Activated naive CD8-positive, alpha-beta T cell treated with anti-CD3 and anti-CD28 coated beads, Interleukin-2, amount 50 U/mL, for 24 hours (primary cell): ENCODE measurements at regions not wholly inside any gene's neighbourhood (a gene's known extent, or its start where the extent isn't known, plus 50 kb on each side); places are given as distances from the start of the nearest gene placed in this dataset.
A peak's percentile ranks its signal among the peaks of the same experiment; 100 is the strongest.
"Not testable (repeated sequence)": the region's sequence is repeated elsewhere in the genome, so short reads cannot be mapped to it uniquely, and the experiment has no call there.

Experiments
- ATAC-seq: fragments of 150-1000 bp; cut with Tn5 transposase; one replicate; pipeline ENCODE4 v1.10.0; 2021
- DNase-seq: peaks from one replicate; pipeline ENCODE4 v3.0.0; 2021
- H3K27ac Mint-ChIP-seq: one replicate; pipeline ENCODE4 v1.8.0; 2021; ENCODE audit warnings: mild to moderate bottlenecking, mixed read lengths
- H3K27me3 Mint-ChIP-seq: one replicate; pipeline ENCODE4 v1.8.0; 2021; ENCODE audit warnings: mixed read lengths
- H3K36me3 Mint-ChIP-seq: one replicate; pipeline ENCODE4 v1.8.0; 2021; ENCODE audit warnings: low read depth, mixed read lengths
- H3K4me1 Mint-ChIP-seq: one replicate; pipeline ENCODE4 v1.8.0; 2021; ENCODE audit warnings: mixed read lengths
- H3K4me3 Mint-ChIP-seq: one replicate; pipeline ENCODE4 v1.8.0; 2021; ENCODE audit warnings: mild to moderate bottlenecking, moderate library complexity, mixed read lengths
- H3K9me3 Mint-ChIP-seq: one replicate; pipeline ENCODE4 v1.8.0; 2021; ENCODE audit warnings: mixed read lengths

DNA sequence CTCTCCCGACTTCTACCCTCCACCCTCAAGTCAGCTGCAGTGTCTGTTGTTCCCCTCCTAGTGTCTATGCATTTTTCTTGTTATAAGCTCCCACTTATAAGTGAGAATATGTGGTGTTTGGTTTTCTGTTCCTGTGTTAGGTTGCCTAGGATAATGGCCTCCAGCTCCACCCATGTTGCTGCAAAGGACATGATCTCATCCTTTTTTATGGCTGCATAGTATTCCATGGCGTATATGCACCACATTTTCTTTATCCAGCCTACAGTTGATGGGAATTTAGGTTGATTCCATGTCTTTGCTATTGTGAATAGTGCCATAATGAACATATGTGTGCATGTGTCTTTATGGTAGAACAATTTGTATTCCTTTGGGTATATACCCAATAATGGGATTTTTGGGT lies 80.7 kb downstream of the SPTSSA start:
- H3K9me3 Mint-ChIP-seq, DNase-seq, H3K27ac Mint-ChIP-seq, H3K4me1 Mint-ChIP-seq, H3K36me3 Mint-ChIP-seq, H3K27me3 Mint-ChIP-seq, ATAC-seq, H3K4me3 Mint-ChIP-seq: not testable (repeated sequence)

DNA sequence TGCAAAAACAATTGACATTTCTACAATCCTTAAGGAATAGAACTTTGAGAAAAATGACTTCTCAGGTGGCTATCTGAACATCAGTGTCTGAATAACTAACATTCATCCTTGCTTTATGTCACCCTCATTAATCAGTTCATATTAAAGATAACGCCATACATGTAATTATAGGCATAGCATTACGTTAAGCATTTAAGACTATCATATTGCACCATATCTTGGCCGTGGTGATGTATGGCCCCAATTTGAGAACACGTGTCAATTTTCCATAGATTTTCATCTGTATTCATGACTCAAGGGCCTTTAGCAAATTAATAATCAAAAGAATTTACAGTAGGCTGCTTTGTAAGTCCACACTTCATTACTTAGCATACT lies 81.6 kb downstream of the SPTSSA start:
- Mint-ChIP-seq H3K4me3 (no peak overlapping the region), H3K27me3 (no peaks in the 10 kb centered on the region), H3K36me3 (no peaks in the 10 kb centered on the region), H3K9me3 (no peaks in the 10 kb centered on the region), H3K27ac (no peak overlapping the region), H3K4me1 (peaks cover 1% of the 10 kb centered on the region)
- ATAC-seq: no peak
- no peak for DNase-seq

GRCh38 chr14:34379816-34380470 lies 82.1 kb downstream of the SPTSSA start:
- Mint-ChIP-seq H3K9me3 (no peaks in the 10 kb centered on the region), H3K4me3 (no peak overlapping the region), H3K27me3 (no peaks in the 10 kb centered on the region), H3K36me3 (no peaks in the 10 kb centered on the region), H3K27ac (no peak overlapping the region), H3K4me1 (peaks cover 6% of the 10 kb centered on the region)
- ATAC-seq: no peak
- DNase-seq: no peak

DNA sequence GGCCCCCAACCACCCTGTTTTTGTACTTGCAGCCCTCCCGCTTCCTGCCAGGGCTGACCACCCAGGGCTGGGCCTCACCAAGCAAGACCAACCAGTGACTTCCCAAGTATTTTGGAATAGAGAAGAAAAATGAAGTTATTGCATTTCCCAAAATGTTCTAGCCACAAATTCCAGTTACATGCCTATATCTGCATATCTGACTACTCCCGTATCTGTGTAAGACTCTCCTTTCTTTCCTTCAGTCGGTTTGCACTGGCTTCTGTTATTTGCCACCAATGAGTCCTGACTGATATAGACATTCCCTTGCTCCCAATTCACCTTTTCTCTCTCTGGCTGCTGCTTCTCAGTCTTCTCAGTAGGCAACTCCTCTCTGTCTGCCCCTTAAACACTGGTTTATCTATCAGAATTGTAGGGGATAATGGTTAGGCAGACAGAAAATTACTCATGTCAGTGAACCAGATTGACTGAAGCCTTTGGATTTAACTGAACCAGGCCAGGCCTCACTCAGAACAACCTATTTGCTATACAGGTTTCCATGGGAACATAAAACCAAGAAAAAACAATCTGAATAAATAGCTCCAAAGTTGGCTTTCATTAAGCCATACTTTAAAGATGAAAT lies 85.3 kb downstream of the SPTSSA start:
- no peak overlapping the region for H3K4me3 Mint-ChIP-seq
- H3K27ac Mint-ChIP-seq: no peak overlapping the region
- no peaks in the 10 kb centered on the region for H3K36me3 Mint-ChIP-seq
- H3K9me3 Mint-ChIP-seq: no peaks in the 10 kb centered on the region
- no peak for ATAC-seq
- H3K27me3 Mint-ChIP-seq: peaks cover 2% of the 10 kb centered on the region
- peaks cover 7% of the 10 kb centered on the region for H3K4me1 Mint-ChIP-seq
- no peak for DNase-seq

- H3K4me3 Mint-ChIP-seq: no peak overlapping the region
- DNase-seq (no peak), ATAC-seq (no peak)
- H3K4me1 Mint-ChIP-seq: peaks cover 7% of the 10 kb centered on the region
- no peaks in the 10 kb centered on the region for H3K9me3 Mint-ChIP-seq
- peaks cover 2% of the 10 kb centered on the region for H3K27me3 Mint-ChIP-seq
- no peaks in the 10 kb centered on the region for H3K36me3 Mint-ChIP-seq
- H3K27ac Mint-ChIP-seq: no peak overlapping the region
These were observed 86.9 kb downstream of the SPTSSA start for GRCh38 chr14:34374998-34375740.

DNA sequence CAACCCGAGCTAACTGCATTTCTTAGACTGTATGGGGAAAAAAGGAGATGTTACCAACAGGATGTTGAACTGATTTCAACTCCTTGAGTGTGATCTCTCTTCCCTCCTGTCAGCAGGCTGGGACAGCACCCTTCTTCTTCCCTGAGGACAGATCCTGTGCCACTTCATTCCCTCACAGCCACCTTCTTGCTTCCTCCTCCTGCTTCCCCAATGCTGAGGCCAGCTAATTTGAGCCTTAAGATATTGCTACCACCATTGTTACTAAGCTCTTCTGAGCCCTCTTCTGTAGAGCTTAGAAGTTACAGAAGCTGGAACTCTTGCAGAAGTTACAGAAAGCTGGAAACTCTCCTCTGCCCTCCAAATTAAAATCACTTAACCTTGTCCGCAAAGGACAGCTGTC lies 88.8 kb downstream of the SPTSSA start:
- H3K27ac Mint-ChIP-seq: no peak overlapping the region
- H3K27me3 Mint-ChIP-seq: peaks cover 2% of the 10 kb centered on the region

GRCh38 chr14:34372786-34373185 lies 89.3 kb downstream of the SPTSSA start:
- Mint-ChIP-seq H3K36me3 (no peaks in the 10 kb centered on the region), H3K9me3 (no peaks in the 10 kb centered on the region), H3K27ac (no peak overlapping the region), H3K27me3 (peaks cover 3% of the 10 kb centered on the region), H3K4me1 (peaks cover 7% of the 10 kb centered on the region), H3K4me3 (no peak overlapping the region)
- DNase-seq (no peak), ATAC-seq (no peak)

More for the DNA sequence above, 88.8 kb downstream of the SPTSSA start:
- H3K4me3 Mint-ChIP-seq: no peak overlapping the region
- no peak for ATAC-seq
- no peaks in the 10 kb centered on the region for H3K9me3 Mint-ChIP-seq
- peaks cover 7% of the 10 kb centered on the region for H3K4me1 Mint-ChIP-seq
- H3K36me3 Mint-ChIP-seq: no peaks in the 10 kb centered on the region
- no peak for DNase-seq

GRCh38 chr14:34369648-34370030 lies 92.4 kb downstream of the SPTSSA start:
- H3K27me3 Mint-ChIP-seq: peaks cover 10% of the 10 kb centered on the region
- no peaks in the 10 kb centered on the region for H3K36me3 Mint-ChIP-seq
- H3K4me1 Mint-ChIP-seq: no peaks in the 10 kb centered on the region
- H3K9me3 Mint-ChIP-seq: no peaks in the 10 kb centered on the region
- DNase-seq (no peak), ATAC-seq (no peak)
- no peak overlapping the region for H3K4me3 Mint-ChIP-seq
- H3K27ac Mint-ChIP-seq: no peak overlapping the region

DNA sequence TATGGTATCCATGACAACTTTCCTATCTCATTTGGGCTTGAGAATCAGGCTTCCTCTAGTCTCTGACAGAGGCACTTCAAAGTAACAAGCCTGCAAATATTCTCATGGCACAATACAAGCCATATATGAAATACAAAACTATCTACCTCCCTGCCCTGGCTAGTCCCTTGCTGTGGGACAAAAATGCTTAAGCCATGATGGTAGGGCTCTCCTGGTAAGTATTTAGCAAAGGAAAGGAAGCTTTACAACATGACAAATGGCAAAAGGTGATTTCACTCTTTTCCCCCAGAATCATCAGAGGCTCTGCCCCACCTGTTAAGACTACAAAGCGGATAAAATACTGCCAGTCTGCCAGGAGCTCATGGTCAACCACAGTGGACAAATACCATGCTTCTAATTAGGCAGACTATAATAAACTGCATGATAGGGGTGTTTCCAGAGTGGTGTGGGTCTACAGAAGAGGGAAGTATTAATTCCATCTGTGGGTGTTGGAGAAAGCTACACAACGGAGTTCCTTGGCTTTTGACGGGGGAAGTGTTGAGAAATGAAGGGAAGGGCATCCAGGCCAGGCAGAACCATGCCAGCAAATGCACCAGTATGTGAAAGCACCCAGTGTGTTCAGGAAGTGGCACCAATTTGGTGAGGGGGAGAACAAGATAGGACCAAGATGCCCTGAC lies 92.9 kb downstream of the SPTSSA start:
- no peak for DNase-seq
- peaks cover 12% of the 10 kb centered on the region for H3K27me3 Mint-ChIP-seq
- H3K4me1 Mint-ChIP-seq: no peaks in the 10 kb centered on the region
- no peaks in the 10 kb centered on the region for H3K9me3 Mint-ChIP-seq
- no peak overlapping the region for H3K27ac Mint-ChIP-seq
- no peak for ATAC-seq
- H3K36me3 Mint-ChIP-seq: no peaks in the 10 kb centered on the region
- no peak overlapping the region for H3K4me3 Mint-ChIP-seq

GRCh38 chr14:34368115-34368970 lies 93.7 kb downstream of the SPTSSA start:
- no peak for ATAC-seq
- Mint-ChIP-seq H3K36me3 (no peaks in the 10 kb centered on the region), H3K27ac (no peak overlapping the region), H3K4me1 (no peaks in the 10 kb centered on the region), H3K27me3 (peaks cover 12% of the 10 kb centered on the region), H3K4me3 (no peak overlapping the region), H3K9me3 (no peaks in the 10 kb centered on the region)
- no peak for DNase-seq

GRCh38 chr14:34365309-34365915 lies 96.6 kb downstream of the SPTSSA start:
- no peak overlapping the region for H3K27ac Mint-ChIP-seq

GRCh38 chr14:34364201-34364600 lies 97.8 kb downstream of the SPTSSA start:
- H3K27me3 Mint-ChIP-seq: peaks cover 13% of the 10 kb centered on the region
- no peaks in the 10 kb centered on the region for H3K9me3 Mint-ChIP-seq
- H3K4me1 Mint-ChIP-seq: no peaks in the 10 kb centered on the region
- no peaks in the 10 kb centered on the region for H3K36me3 Mint-ChIP-seq
- DNase-seq: no peak
- ATAC-seq: no peak
- H3K4me3 Mint-ChIP-seq: no peak overlapping the region
- no peak overlapping the region for H3K27ac Mint-ChIP-seq

More at GRCh38 chr14:34365309-34365915, 96.6 kb downstream of the SPTSSA start:
- DNase-seq (no peak), ATAC-seq (no peak)
- H3K4me1 Mint-ChIP-seq: no peaks in the 10 kb centered on the region
- H3K36me3 Mint-ChIP-seq: no peaks in the 10 kb centered on the region
- peaks cover 13% of the 10 kb centered on the region for H3K27me3 Mint-ChIP-seq
- H3K9me3 Mint-ChIP-seq: no peaks in the 10 kb centered on the region
- no peak overlapping the region for H3K4me3 Mint-ChIP-seq

GRCh38 chr14:34363733-34364134 lies 98.3 kb downstream of the SPTSSA start:
- ATAC-seq (peak; percentile 57), DNase-seq (no peak)
- Mint-ChIP-seq H3K27me3 (peaks cover 13% of the 10 kb centered on the region), H3K4me3 (no peak overlapping the region), H3K36me3 (no peaks in the 10 kb centered on the region), H3K9me3 (no peaks in the 10 kb centered on the region), H3K27ac (no peak overlapping the region), H3K4me1 (no peaks in the 10 kb centered on the region)
